ENCODE measurements at regions not wholly inside any gene's neighbourhood (a gene's known extent, or its start where the extent isn't known, plus 50 kb on each side); places are given as distances from the start of the nearest gene placed in this dataset.
A peak's percentile ranks its signal among the peaks of the same experiment; 100 is the strongest.
"Not testable (repeated sequence)": the region's sequence is repeated elsewhere in the genome, so short reads cannot be mapped to it uniquely, and the experiment has no call there.

DNA sequence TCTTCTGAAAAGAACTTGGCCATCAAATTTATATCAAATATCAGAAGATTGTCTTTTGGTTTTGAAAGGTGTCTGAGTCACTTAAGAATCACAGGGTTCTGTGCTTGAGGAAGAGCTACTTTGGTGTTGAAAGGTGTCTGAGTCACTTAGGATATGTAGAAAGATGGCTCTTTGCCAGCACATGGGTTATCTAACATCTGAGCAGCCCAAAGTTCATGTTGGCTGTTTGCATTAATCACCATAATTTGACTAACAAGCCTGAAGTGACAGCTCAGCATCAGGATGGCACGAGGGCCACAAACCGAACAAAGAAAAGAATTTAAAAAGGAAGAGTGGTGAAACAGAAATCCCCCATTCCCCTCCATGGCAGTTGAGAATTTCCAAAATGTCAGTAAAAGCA, 190.5 kb upstream of the CMC1 start:
- Histone ChIP-seq H3K4me1 (ENCODE audit: control insufficient read depth in 5 of 5, insufficient read depth in 5 of 5, low read length in 5 of 5) (no peaks in the 10 kb centered on the region), H3K36me3 (ENCODE audit: control insufficient read depth in 5 of 5, insufficient read depth in 5 of 5, low read length in 5 of 5) (no peaks in the 10 kb centered on the region), H3K9ac (ENCODE audit: low read length in 5 of 5) (no peak overlapping the region), H3K27me3 (ENCODE audit: control insufficient read depth in 5 of 5, insufficient read depth in 4 of 5, low read length in 5 of 5) (no peaks in the 10 kb centered on the region), H3K27ac (ENCODE audit: low read depth, low read length) (no peak overlapping the region), H3K4me3 (ENCODE audit: low read depth in 1 of 5, low read length in 5 of 5) (no peak overlapping the region), H3K9me3 (ENCODE audit: control insufficient read depth in 5 of 5, low read length in 5 of 5) (no peaks in the 10 kb centered on the region)

- no peaks in the 10 kb centered on the region for H3K36me3 ChIP-seq (ENCODE audit: control insufficient read depth in 5 of 5, insufficient read depth in 5 of 5, low read length in 5 of 5)
- no peak overlapping the region for H3K9ac ChIP-seq (ENCODE audit: low read length in 5 of 5)
Measured at GRCh38 chr3:28053759-28054158, 187.7 kb upstream of the CMC1 start.

GRCh38 chr3:28056806-28057205, 184.6 kb upstream of the CMC1 start:
- Histone ChIP-seq H3K9me3 (ENCODE audit: control insufficient read depth in 5 of 5, low read length in 5 of 5) (no peaks in the 10 kb centered on the region), H3K27ac (ENCODE audit: low read depth, low read length) (no peak overlapping the region), H3K9ac (ENCODE audit: low read length in 5 of 5) (no peak overlapping the region), H3K4me3 (ENCODE audit: low read depth in 1 of 5, low read length in 5 of 5) (no peak overlapping the region), H3K36me3 (ENCODE audit: control insufficient read depth in 5 of 5, insufficient read depth in 5 of 5, low read length in 5 of 5) (no peaks in the 10 kb centered on the region), H3K4me1 (ENCODE audit: control insufficient read depth in 5 of 5, insufficient read depth in 5 of 5, low read length in 5 of 5) (no peaks in the 10 kb centered on the region), H3K27me3 (ENCODE audit: control insufficient read depth in 5 of 5, insufficient read depth in 4 of 5, low read length in 5 of 5) (no peaks in the 10 kb centered on the region)

More at GRCh38 chr3:28053759-28054158, 187.7 kb upstream of the CMC1 start:
- H3K9me3 ChIP-seq (ENCODE audit: control insufficient read depth in 5 of 5, low read length in 5 of 5) = no peaks in the 10 kb centered on the region
- no peaks in the 10 kb centered on the region for H3K27me3 ChIP-seq (ENCODE audit: control insufficient read depth in 5 of 5, insufficient read depth in 4 of 5, low read length in 5 of 5)
- no peak overlapping the region for H3K4me3 ChIP-seq (ENCODE audit: low read depth in 1 of 5, low read length in 5 of 5)
- no peak overlapping the region for H3K27ac ChIP-seq (ENCODE audit: low read depth, low read length)
- no peaks in the 10 kb centered on the region for H3K4me1 ChIP-seq (ENCODE audit: control insufficient read depth in 5 of 5, insufficient read depth in 5 of 5, low read length in 5 of 5)

GRCh38 chr3:28057539-28057938, 183.9 kb upstream of the CMC1 start:
- H3K9me3 ChIP-seq (ENCODE audit: control insufficient read depth in 5 of 5, low read length in 5 of 5) = no peaks in the 10 kb centered on the region
- H3K27ac ChIP-seq (ENCODE audit: low read depth, low read length) = no peak overlapping the region
- no peak overlapping the region for H3K4me3 ChIP-seq (ENCODE audit: low read depth in 1 of 5, low read length in 5 of 5)
- H3K27me3 ChIP-seq (ENCODE audit: control insufficient read depth in 5 of 5, insufficient read depth in 4 of 5, low read length in 5 of 5) = no peaks in the 10 kb centered on the region
- H3K4me1 ChIP-seq (ENCODE audit: control insufficient read depth in 5 of 5, insufficient read depth in 5 of 5, low read length in 5 of 5) = no peaks in the 10 kb centered on the region
- H3K36me3 ChIP-seq (ENCODE audit: control insufficient read depth in 5 of 5, insufficient read depth in 5 of 5, low read length in 5 of 5) = no peaks in the 10 kb centered on the region
- no peak overlapping the region for H3K9ac ChIP-seq (ENCODE audit: low read length in 5 of 5)

- H3K9ac ChIP-seq (ENCODE audit: low read length in 5 of 5); H3K4me3 ChIP-seq (ENCODE audit: low read depth in 1 of 5, low read length in 5 of 5); H3K27ac ChIP-seq (ENCODE audit: low read depth, low read length); H3K27me3 ChIP-seq (ENCODE audit: control insufficient read depth in 5 of 5, insufficient read depth in 4 of 5, low read length in 5 of 5); H3K4me1 ChIP-seq (ENCODE audit: control insufficient read depth in 5 of 5, insufficient read depth in 5 of 5, low read length in 5 of 5); H3K36me3 ChIP-seq (ENCODE audit: control insufficient read depth in 5 of 5, insufficient read depth in 5 of 5, low read length in 5 of 5); H3K9me3 ChIP-seq (ENCODE audit: control insufficient read depth in 5 of 5, low read length in 5 of 5): not testable (repeated sequence)
Measured at GRCh38 chr3:28059199-28059598, 182.2 kb upstream of the CMC1 start.

GRCh38 chr3:28066020-28066419, 175.4 kb upstream of the CMC1 start:
- no peaks in the 10 kb centered on the region for H3K27me3 ChIP-seq (ENCODE audit: control insufficient read depth in 5 of 5, insufficient read depth in 4 of 5, low read length in 5 of 5)
- no peaks in the 10 kb centered on the region for H3K4me1 ChIP-seq (ENCODE audit: control insufficient read depth in 5 of 5, insufficient read depth in 5 of 5, low read length in 5 of 5)
- H3K27ac ChIP-seq (ENCODE audit: low read depth, low read length) = no peak overlapping the region
- no peak overlapping the region for H3K4me3 ChIP-seq (ENCODE audit: low read depth in 1 of 5, low read length in 5 of 5)
- H3K9me3 ChIP-seq (ENCODE audit: control insufficient read depth in 5 of 5, low read length in 5 of 5) = peaks cover 9 to 22% (median 14%) of the 10 kb centered on the region in 5 donors
- no peak overlapping the region for H3K9ac ChIP-seq (ENCODE audit: low read length in 5 of 5)
- no peaks in the 10 kb centered on the region for H3K36me3 ChIP-seq (ENCODE audit: control insufficient read depth in 5 of 5, insufficient read depth in 5 of 5, low read length in 5 of 5)

DNA sequence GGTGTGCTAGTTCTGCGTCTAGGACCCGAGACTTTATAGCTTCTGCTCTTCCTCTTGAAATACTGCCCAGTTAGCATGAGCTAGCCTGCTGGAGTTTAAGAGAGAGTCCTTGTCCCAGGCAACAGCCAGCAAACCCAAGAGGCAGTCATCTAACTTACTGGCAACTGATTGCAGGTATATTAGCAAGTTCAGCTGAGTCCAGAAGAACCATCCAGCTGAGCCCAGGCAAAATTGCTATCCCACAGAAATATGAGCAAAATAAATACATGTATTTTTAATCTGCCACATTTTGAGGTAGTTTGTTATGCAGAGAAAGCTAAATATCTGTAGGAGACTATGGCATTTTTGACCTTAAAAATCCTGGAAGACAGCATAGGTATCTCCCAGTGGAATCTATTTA, 174.4 kb upstream of the CMC1 start:
- Histone ChIP-seq H3K4me3 (ENCODE audit: low read depth in 1 of 5, low read length in 5 of 5) (peak overlapping the region in 1 of 5 donors; percentile 21), H3K27me3 (ENCODE audit: control insufficient read depth in 5 of 5, insufficient read depth in 4 of 5, low read length in 5 of 5) (no peaks in the 10 kb centered on the region), H3K4me1 (ENCODE audit: control insufficient read depth in 5 of 5, insufficient read depth in 5 of 5, low read length in 5 of 5) (no peaks in the 10 kb centered on the region), H3K9me3 (ENCODE audit: control insufficient read depth in 5 of 5, low read length in 5 of 5) (peaks cover 9 to 22% (median 14%) of the 10 kb centered on the region in 5 donors), H3K9ac (ENCODE audit: low read length in 5 of 5) (no peak overlapping the region), H3K27ac (ENCODE audit: low read depth, low read length) (no peak overlapping the region), H3K36me3 (ENCODE audit: control insufficient read depth in 5 of 5, insufficient read depth in 5 of 5, low read length in 5 of 5) (no peaks in the 10 kb centered on the region)

DNA sequence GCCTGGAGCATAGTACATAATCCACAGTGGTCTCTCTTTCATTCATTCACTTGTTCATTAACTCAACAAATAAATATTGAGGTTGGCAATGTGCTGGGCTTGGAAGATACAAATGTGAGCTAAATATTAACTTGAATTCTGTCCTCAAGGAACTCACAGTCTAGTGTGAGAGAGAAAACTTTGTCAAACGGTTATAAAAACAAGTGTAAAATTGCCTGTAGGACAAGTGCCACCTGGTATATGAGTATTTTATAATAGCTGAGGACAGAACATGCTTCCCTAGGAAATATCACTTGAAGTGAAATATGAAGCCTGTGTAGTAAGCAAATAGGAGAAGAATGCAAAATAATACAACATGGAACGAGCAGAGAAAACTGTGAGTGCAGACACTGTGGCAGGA, 173.1 kb upstream of the CMC1 start:
- Histone ChIP-seq H3K4me1 (ENCODE audit: control insufficient read depth in 5 of 5, insufficient read depth in 5 of 5, low read length in 5 of 5) (no peaks in the 10 kb centered on the region), H3K36me3 (ENCODE audit: control insufficient read depth in 5 of 5, insufficient read depth in 5 of 5, low read length in 5 of 5) (no peaks in the 10 kb centered on the region), H3K9me3 (ENCODE audit: control insufficient read depth in 5 of 5, low read length in 5 of 5) (peaks cover 9 to 22% (median 14%) of the 10 kb centered on the region in 5 donors), H3K27me3 (ENCODE audit: control insufficient read depth in 5 of 5, insufficient read depth in 4 of 5, low read length in 5 of 5) (no peaks in the 10 kb centered on the region), H3K27ac (ENCODE audit: low read depth, low read length) (no peak overlapping the region), H3K9ac (ENCODE audit: low read length in 5 of 5) (no peak overlapping the region), H3K4me3 (ENCODE audit: low read depth in 1 of 5, low read length in 5 of 5) (no peak overlapping the region)

GRCh38 chr3:28069438-28069837, 172.0 kb upstream of the CMC1 start:
- Histone ChIP-seq H3K36me3 (ENCODE audit: control insufficient read depth in 5 of 5, insufficient read depth in 5 of 5, low read length in 5 of 5) (no peaks in the 10 kb centered on the region), H3K9ac (ENCODE audit: low read length in 5 of 5) (no peak overlapping the region), H3K27me3 (ENCODE audit: control insufficient read depth in 5 of 5, insufficient read depth in 4 of 5, low read length in 5 of 5) (no peaks in the 10 kb centered on the region), H3K4me1 (ENCODE audit: control insufficient read depth in 5 of 5, insufficient read depth in 5 of 5, low read length in 5 of 5) (no peaks in the 10 kb centered on the region), H3K4me3 (ENCODE audit: low read depth in 1 of 5, low read length in 5 of 5) (no peak overlapping the region), H3K9me3 (ENCODE audit: control insufficient read depth in 5 of 5, low read length in 5 of 5) (peaks cover 9 to 22% (median 14%) of the 10 kb centered on the region in 5 donors), H3K27ac (ENCODE audit: low read depth, low read length) (no peak overlapping the region)

DNA sequence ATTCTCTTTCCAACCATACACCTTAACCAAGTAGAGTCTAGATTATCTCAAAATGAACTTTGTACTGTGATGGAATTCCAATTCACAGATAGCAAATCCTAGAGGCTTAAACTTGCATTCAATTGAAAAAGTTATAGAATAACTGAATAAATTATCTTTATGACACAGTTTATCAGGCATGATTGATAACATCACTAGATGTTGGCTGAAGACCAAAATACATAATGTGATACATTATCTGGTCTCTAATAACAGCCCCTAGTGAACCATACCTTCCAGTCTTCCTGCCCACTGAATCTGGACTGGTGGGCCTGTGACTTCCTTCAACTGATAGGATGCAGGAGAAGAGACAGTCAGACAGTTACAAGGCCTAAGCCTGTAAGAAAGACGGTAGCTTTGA, 165.2 kb upstream of the CMC1 start:
- H3K27ac ChIP-seq (ENCODE audit: low read depth, low read length) = no peak overlapping the region
- no peaks in the 10 kb centered on the region for H3K27me3 ChIP-seq (ENCODE audit: control insufficient read depth in 5 of 5, insufficient read depth in 4 of 5, low read length in 5 of 5)
- no peak overlapping the region for H3K9ac ChIP-seq (ENCODE audit: low read length in 5 of 5)
- no peaks in the 10 kb centered on the region for H3K4me1 ChIP-seq (ENCODE audit: control insufficient read depth in 5 of 5, insufficient read depth in 5 of 5, low read length in 5 of 5)
- no peaks in the 10 kb centered on the region for H3K9me3 ChIP-seq (ENCODE audit: control insufficient read depth in 5 of 5, low read length in 5 of 5)
- H3K4me3 ChIP-seq (ENCODE audit: low read depth in 1 of 5, low read length in 5 of 5) = no peak overlapping the region
- H3K36me3 ChIP-seq (ENCODE audit: control insufficient read depth in 5 of 5, insufficient read depth in 5 of 5, low read length in 5 of 5) = no peaks in the 10 kb centered on the region

DNA sequence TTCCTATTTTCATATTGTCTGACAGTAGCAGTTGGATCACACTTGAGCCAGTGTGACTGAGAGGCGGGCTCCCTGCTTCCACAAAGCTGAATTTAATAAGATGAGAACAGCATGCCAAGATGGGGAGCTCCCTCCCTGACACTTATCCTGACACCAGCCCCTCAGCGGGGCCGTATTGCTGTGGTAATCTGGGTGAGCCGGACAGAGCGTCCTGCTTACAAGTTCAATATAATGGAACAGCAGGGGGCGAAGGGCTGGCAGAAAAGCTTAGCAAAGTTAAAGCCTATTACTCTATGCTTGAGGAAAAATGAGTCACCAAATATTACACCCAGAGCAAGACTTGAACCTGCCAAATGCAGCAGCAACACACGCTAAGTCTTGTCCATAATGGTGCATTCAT, 163.8 kb upstream of the CMC1 start:
- H3K27me3 ChIP-seq (ENCODE audit: control insufficient read depth in 5 of 5, insufficient read depth in 4 of 5, low read length in 5 of 5) = no peaks in the 10 kb centered on the region
- H3K9me3 ChIP-seq (ENCODE audit: control insufficient read depth in 5 of 5, low read length in 5 of 5) = no peaks in the 10 kb centered on the region
- no peak overlapping the region for H3K27ac ChIP-seq (ENCODE audit: low read depth, low read length)
- no peaks in the 10 kb centered on the region for H3K36me3 ChIP-seq (ENCODE audit: control insufficient read depth in 5 of 5, insufficient read depth in 5 of 5, low read length in 5 of 5)
- H3K9ac ChIP-seq (ENCODE audit: low read length in 5 of 5) = no peak overlapping the region
- H3K4me3 ChIP-seq (ENCODE audit: low read depth in 1 of 5, low read length in 5 of 5) = peak overlapping the region in 1 of 5 donors; percentile 27
- H3K4me1 ChIP-seq (ENCODE audit: control insufficient read depth in 5 of 5, insufficient read depth in 5 of 5, low read length in 5 of 5) = no peaks in the 10 kb centered on the region
